ENCODE measurements at regions not wholly inside any gene's neighbourhood (a gene's known extent, or its start where the extent isn't known, plus 50 kb on each side); places are given as distances from the start of the nearest gene placed in this dataset.

- DNase-seq = no peak
- no peak overlapping the region for H3K27ac Mint-ChIP-seq
- peaks cover 5% of the 10 kb centered on the region for H3K9me3 ChIP-seq (ENCODE audit: control insufficient read depth, insufficient read depth, low read length)
- no peaks in the 10 kb centered on the region for H3K4me1 Mint-ChIP-seq
- H3K4me1 ChIP-seq (ENCODE audit: control insufficient read depth, insufficient read depth, low read length) = no peaks in the 10 kb centered on the region
- no peak for TF ChIP-seq CTCF (IDR thresholded peaks at IDR 0.05)
- H3K27me3 ChIP-seq (ENCODE audit: control insufficient read depth, insufficient read depth, low read length) = no peaks in the 10 kb centered on the region
- H3K9me3 Mint-ChIP-seq = peaks cover 8 to 28% of the 10 kb centered on the region in 2 donors
- no peak overlapping the region for H3K4me3 Mint-ChIP-seq
- H3K27ac ChIP-seq (ENCODE audit: low read length) = no peak overlapping the region
- 79% methylated on average over 5 of the region's 6 CpGs for WGBS (ENCODE audit: insufficient coverage)
- H3K36me3 Mint-ChIP-seq = peaks cover 13% of the 10 kb centered on the region
- no peaks in the 10 kb centered on the region for H3K27me3 Mint-ChIP-seq (ENCODE audit: low read depth in 2 of 2)
- H3K4me3 ChIP-seq (ENCODE audit: low read length) = no peak overlapping the region
- intact Hi-C loops (cut with micrococcal nuclease) = no loop called here
- no peaks in the 10 kb centered on the region for H3K36me3 ChIP-seq (ENCODE audit: control insufficient read depth, insufficient read depth, low read length)
- no peak for ATAC-seq
Measured at GRCh38 chr2:13923823-13924222, 708.7 kb upstream of the LRATD1 start.

- DNase-seq = no peak
- 86% methylated on average over 2 of the region's 2 CpGs for WGBS (ENCODE audit: insufficient coverage)
- Mint-ChIP-seq H3K4me1 (no peaks in the 10 kb centered on the region), H3K9me3 (peaks cover 10 to 18% of the 10 kb centered on the region in 2 donors), H3K4me3 (no peak overlapping the region), H3K27me3 (ENCODE audit: low read depth in 2 of 2) (no peaks in the 10 kb centered on the region), H3K36me3 (no peaks in the 10 kb centered on the region), H3K27ac (no peak overlapping the region)
- Histone ChIP-seq H3K4me1 (ENCODE audit: control insufficient read depth, insufficient read depth, low read length) (no peaks in the 10 kb centered on the region), H3K27me3 (ENCODE audit: control insufficient read depth, insufficient read depth, low read length) (no peaks in the 10 kb centered on the region), H3K9me3 (ENCODE audit: control insufficient read depth, insufficient read depth, low read length) (no peaks in the 10 kb centered on the region), H3K27ac (ENCODE audit: low read length) (no peak overlapping the region), H3K4me3 (ENCODE audit: low read length) (no peak overlapping the region), H3K36me3 (ENCODE audit: control insufficient read depth, insufficient read depth, low read length) (no peaks in the 10 kb centered on the region)
- no peak for TF ChIP-seq CTCF (IDR thresholded peaks at IDR 0.05)
- intact Hi-C loops (cut with micrococcal nuclease) = no loop called here
- ATAC-seq = no peak
Measured at GRCh38 chr2:13942111-13942510, 690.4 kb upstream of the LRATD1 start.

GRCh38 chr2:13950761-13951160, 681.8 kb upstream of the LRATD1 start:
- H3K27me3 Mint-ChIP-seq (ENCODE audit: low read depth in 2 of 2) = no peaks in the 10 kb centered on the region
- DNase-seq (no peak), ATAC-seq (no peak)
- peaks cover 11 to 15% of the 10 kb centered on the region in 2 donors for H3K9me3 Mint-ChIP-seq
- no peak for TF ChIP-seq CTCF (IDR thresholded peaks at IDR 0.05)
- H3K4me1 Mint-ChIP-seq = no peaks in the 10 kb centered on the region
- Histone ChIP-seq H3K4me3 (ENCODE audit: low read length) (no peak overlapping the region), H3K27me3 (ENCODE audit: control insufficient read depth, insufficient read depth, low read length) (no peaks in the 10 kb centered on the region), H3K9me3 (ENCODE audit: control insufficient read depth, insufficient read depth, low read length) (no peaks in the 10 kb centered on the region), H3K36me3 (ENCODE audit: control insufficient read depth, insufficient read depth, low read length) (no peaks in the 10 kb centered on the region), H3K4me1 (ENCODE audit: control insufficient read depth, insufficient read depth, low read length) (no peaks in the 10 kb centered on the region), H3K27ac (ENCODE audit: low read length) (no peak overlapping the region)
- 100% methylated on average over 1 of the region's 2 CpGs for WGBS (ENCODE audit: insufficient coverage)
- no peak overlapping the region for H3K4me3 Mint-ChIP-seq
- no peaks in the 10 kb centered on the region for H3K36me3 Mint-ChIP-seq
- intact Hi-C loops (cut with micrococcal nuclease) = no loop called here
- H3K27ac Mint-ChIP-seq = no peak overlapping the region

GRCh38 chr2:13968811-13969210, 663.7 kb upstream of the LRATD1 start:
- intact Hi-C loops (cut with micrococcal nuclease) = no loop called here
- Histone ChIP-seq H3K4me3 (ENCODE audit: low read length) (no peak overlapping the region), H3K36me3 (ENCODE audit: control insufficient read depth, insufficient read depth, low read length) (no peaks in the 10 kb centered on the region), H3K27me3 (ENCODE audit: control insufficient read depth, insufficient read depth, low read length) (no peaks in the 10 kb centered on the region), H3K9me3 (ENCODE audit: control insufficient read depth, insufficient read depth, low read length) (peaks cover 6% of the 10 kb centered on the region), H3K4me1 (ENCODE audit: control insufficient read depth, insufficient read depth, low read length) (no peaks in the 10 kb centered on the region), H3K27ac (ENCODE audit: low read length) (no peak overlapping the region)
- TF ChIP-seq CTCF (IDR thresholded peaks at IDR 0.05) = no peak
- WGBS (ENCODE audit: insufficient coverage) = 84% methylated on average over 2 of the region's 2 CpGs
- peaks cover 6 to 17% of the 10 kb centered on the region in 2 donors for H3K9me3 Mint-ChIP-seq
- ATAC-seq = no peak
- no peak overlapping the region for H3K27ac Mint-ChIP-seq
- no peak overlapping the region for H3K4me3 Mint-ChIP-seq
- H3K27me3 Mint-ChIP-seq (ENCODE audit: low read depth in 2 of 2) = no peaks in the 10 kb centered on the region
- no peaks in the 10 kb centered on the region for H3K4me1 Mint-ChIP-seq
- no peak for DNase-seq
- H3K36me3 Mint-ChIP-seq = peaks cover 12% of the 10 kb centered on the region

Measured in natural killer cell (primary cell).